SK-N-SH treated with all-trans-retinoic acid at 6 μM for 48 hours (cell line): ENCODE measurements at regions not wholly inside any gene's neighbourhood (a gene's known extent, or its start where the extent isn't known, plus 50 kb on each side); places are given as distances from the start of the nearest gene placed in this dataset.

Source experiments
- ATAC-seq: fragments of 200-7000 bp; cut with Tn5 transposase; 3 replicates; pipeline ENCODE4 v1.9.1; 2020; ENCODE audit warnings: mild to moderate bottlenecking, moderate library complexity
- ARNTL ChIP-seq: fragments of 450-650 bp; formaldehyde crosslinking; IDR thresholded peaks from 2 replicates; pipeline ENCODE4 v1.5.0; 2020; ENCODE audit warnings: low read depth, mild to moderate bottlenecking, moderate library complexity, borderline replicate concordance
- CREB5 ChIP-seq: fragments of 250-450 bp; sonication (Bioruptor Pico); IDR thresholded peaks from 2 replicates; pipeline ENCODE4 v1.5.1; 2020; ENCODE audit warnings: low read depth, mild to moderate bottlenecking, moderate library complexity
- CSDC2 ChIP-seq: fragments of 250-450 bp; sonication (Bioruptor Pico); IDR thresholded peaks from 2 replicates; pipeline ENCODE4 v1.5.0; 2020; ENCODE audit warnings: mild to moderate bottlenecking, moderate library complexity
- CSRNP3 ChIP-seq: fragments of 250-450 bp; sonication (Bioruptor Pico); IDR thresholded peaks from 2 replicates; pipeline ENCODE4 v1.5.1; 2021; ENCODE audit warnings: mild to moderate bottlenecking, moderate library complexity
- ESRRG ChIP-seq: fragments of 250-450 bp; sonication (Bioruptor Pico); IDR thresholded peaks from 2 replicates; pipeline ENCODE4 v1.6.1; 2021; ENCODE audit warnings: mild to moderate bottlenecking
- GLIS3 ChIP-seq: fragments of 250-450 bp; sonication (Bioruptor Pico); IDR thresholded peaks from 2 replicates; pipeline ENCODE4 v1.5.0; 2020; ENCODE audit warnings: mild to moderate bottlenecking, moderate library complexity
- OSR1 ChIP-seq: fragments of 250-450 bp; sonication (Bioruptor Pico); IDR thresholded peaks from 2 replicates; pipeline ENCODE4 v1.8.0; 2022; ENCODE audit warnings: moderate library complexity, mild to moderate bottlenecking, inconsistent platforms
- PPARA ChIP-seq: fragments of 250-450 bp; sonication (Bioruptor Pico); IDR thresholded peaks from 2 replicates; pipeline ENCODE4 v1.5.0; 2020; ENCODE audit warnings: mild to moderate bottlenecking, borderline replicate concordance
- RARB ChIP-seq: fragments of 250-450 bp; sonication (Bioruptor Pico); IDR thresholded peaks from 2 replicates; pipeline ENCODE4 v1.8.0; 2021; ENCODE audit warnings: mild to moderate bottlenecking, moderate library complexity
- SNAI2 ChIP-seq: fragments of 250-450 bp; sonication (Bioruptor Pico); IDR thresholded peaks from 2 replicates; pipeline ENCODE4 v1.5.0; 2020; ENCODE audit warnings: mild to moderate bottlenecking, moderate library complexity
- TCF4 ChIP-seq: fragments of 250-450 bp; sonication (Bioruptor Pico); IDR thresholded peaks from 2 replicates; pipeline ENCODE4 v1.8.0; 2021; ENCODE audit warnings: mild to moderate bottlenecking, moderate library complexity, borderline replicate concordance
- TOX ChIP-seq: fragments of 250-450 bp; sonication (Bioruptor Pico); IDR thresholded peaks from 2 replicates; pipeline ENCODE4 v1.8.0; 2021; ENCODE audit warnings: mild to moderate bottlenecking, moderate library complexity, borderline replicate concordance
- TSHZ2 ChIP-seq: fragments of 250-450 bp; sonication (Bioruptor Pico); IDR thresholded peaks from 2 replicates; pipeline ENCODE4 v1.5.0; 2020; ENCODE audit warnings: mild to moderate bottlenecking, moderate library complexity
- ZC3H10 ChIP-seq: fragments of 250-450 bp; sonication (Bioruptor Pico); IDR thresholded peaks from 2 replicates; pipeline ENCODE4 v1.5.1; 2021; ENCODE audit warnings: mild to moderate bottlenecking, moderate library complexity
- ZFP3 ChIP-seq: fragments of 250-450 bp; sonication (Bioruptor Pico); IDR thresholded peaks from 2 replicates; pipeline ENCODE4 v1.5.0; 2020; ENCODE audit warnings: mild to moderate bottlenecking, moderate library complexity
- ZFP30 ChIP-seq: fragments of 450-650 bp; formaldehyde crosslinking; IDR thresholded peaks from 2 replicates; pipeline ENCODE4 v1.5.0; 2022; ENCODE audit warnings: mild to moderate bottlenecking, moderate library complexity
- ZNF565 ChIP-seq: fragments of 450-650 bp; formaldehyde crosslinking; conservative IDR thresholded peaks from 2 replicates; pipeline ENCODE4 v1.5.0; 2020; ENCODE audit warnings: low read depth, mild to moderate bottlenecking, moderate library complexity
- ZNF8 ChIP-seq: fragments of 450-650 bp; formaldehyde crosslinking; IDR thresholded peaks from 2 replicates; pipeline ENCODE4 v1.5.0; 2020; ENCODE audit warnings: mild to moderate bottlenecking, moderate library complexity

GRCh38 chrX:107548775-107549174, 79.5 kb upstream of the PRPS1 start:
- no peak for TF ChIP-seq ZC3H10 (CRISPR knock-in tag)
- peak; percentile 89 for TF ChIP-seq ZFP3 (CRISPR knock-in tag)
- ATAC-seq = no peak

GRCh38 chrX:107549504-107549903, 78.8 kb upstream of the PRPS1 start:
- no peak for ATAC-seq

GRCh38 chrX:107551546-107551945, 76.8 kb upstream of the PRPS1 start:
- no peak for ATAC-seq
- TF ChIP-seq ZNF565 (CRISPR knock-in tag) (no peak), ZFP30 (CRISPR knock-in tag) (no peak)

More at GRCh38 chrX:107549504-107549903, 78.8 kb upstream of the PRPS1 start:
- TF ChIP-seq PPARA (CRISPR knock-in tag) (no peak), OSR1 (CRISPR knock-in tag) (no peak), TSHZ2 (CRISPR knock-in tag) (no peak), RARB (CRISPR knock-in tag) (no peak), ESRRG (CRISPR knock-in tag) (no peak), ZFP30 (CRISPR knock-in tag) (no peak), GLIS3 (CRISPR knock-in tag) (no peak), ARNTL (no peak), TOX (CRISPR knock-in tag) (no peak), CSRNP3 (CRISPR knock-in tag) (no peak), ZNF565 (CRISPR knock-in tag) (no peak), ZC3H10 (CRISPR knock-in tag) (no peak), CSDC2 (no peak)
- TF ChIP-seq, all 23 proteins: peak for 0

GRCh38 chrX:107552930-107553329, 75.4 kb upstream of the PRPS1 start:
- ATAC-seq = no peak
- TF ChIP-seq TCF4 (CRISPR knock-in tag) (no peak), ZFP30 (CRISPR knock-in tag) (no peak), ZNF565 (CRISPR knock-in tag) (no peak), TOX (CRISPR knock-in tag) (no peak), ARNTL (no peak), OSR1 (CRISPR knock-in tag) (no peak), CSDC2 (no peak), ZC3H10 (CRISPR knock-in tag) (no peak), CREB5 (no peak), GLIS3 (CRISPR knock-in tag) (no peak), CSRNP3 (CRISPR knock-in tag) (no peak), TSHZ2 (CRISPR knock-in tag) (no peak), RARB (CRISPR knock-in tag) (no peak), ZNF8 (no peak), SNAI2 (no peak)
